MCF 10A (cell line): ENCODE measurements at regions not wholly inside any gene's neighbourhood (a gene's known extent, or its start where the extent isn't known, plus 50 kb on each side); places are given as distances from the start of the nearest gene placed in this dataset.

Experiments used
- BruUV-seq: library from RNA; stranded (reverse); fragments of 400-500 nt; replicated peaks from 2 replicates; lab custom pipeline; 2021; lab: Mats Ljungman, UMichigan
- CTCF ChIA-PET: fragments of 300-600 bp; sonication (Branson Sonifier 250); formaldehyde crosslinking; extraction: SDS; loops from one replicate; lab custom pipeline; 2021; ENCODE audit warnings: antibody characterized with exemption, inconsistent platforms; lab: Yijun Ruan, JAX
- POLR2A ChIA-PET: fragments of 300-600, 350-650 bp; sonication (Branson Sonifier 250); formaldehyde crosslinking; extraction: SDS; loops from one replicate; lab custom pipeline; 2020; ENCODE audit warnings: antibody characterized with exemption, inconsistent platforms; lab: Yijun Ruan, JAX
- DNase-seq: peaks from one replicate; pipeline ENCODE4 v3.0.0-alpha.2; 2018; ENCODE audit not compliant: unreplicated experiment
- H3K27ac Mint-ChIP-seq: one replicate; pipeline ENCODE4 v1.8.0; 2022; ENCODE audit warnings: mild to moderate bottlenecking, low read depth, mixed read lengths; ENCODE audit not compliant: unreplicated experiment
- H3K27me3 Mint-ChIP-seq: one replicate; pipeline ENCODE4 v1.8.0; 2022; ENCODE audit warnings: mixed read lengths; ENCODE audit not compliant: insufficient read depth, unreplicated experiment
- H3K36me3 Mint-ChIP-seq: one replicate; pipeline ENCODE4 v1.8.0; 2022; ENCODE audit warnings: mild to moderate bottlenecking, moderate library complexity, mixed read lengths; ENCODE audit not compliant: insufficient read depth, unreplicated experiment
- H3K4me1 Mint-ChIP-seq: one replicate; pipeline ENCODE4 v1.8.0; 2022; ENCODE audit warnings: mixed read lengths; ENCODE audit not compliant: insufficient read depth, unreplicated experiment
- H3K4me3 Mint-ChIP-seq: one replicate; pipeline ENCODE4 v1.8.0; 2022; ENCODE audit warnings: mild to moderate bottlenecking, moderate library complexity, mixed read lengths; ENCODE audit not compliant: unreplicated experiment
- H3K9me3 Mint-ChIP-seq: one replicate; pipeline ENCODE4 v1.8.0; 2022; ENCODE audit warnings: mixed read lengths; ENCODE audit not compliant: unreplicated experiment
- CTCF ChIP-seq: fragments of 200-600 bp; IDR thresholded peaks from one replicate; pipeline ENCODE4 v1.8.0; 2022; ENCODE audit warnings: antibody characterized with exemption, mild to moderate bottlenecking; ENCODE audit not compliant: unreplicated experiment
- intact Hi-C: fragments of 100-400 bp; cut with micrococcal nuclease; formaldehyde crosslinking; loops from 2 replicates; pipeline ENCODE4 v1.14.1; 2022

- Mint-ChIP-seq H3K9me3 (peaks cover 21% of the 10 kb centered on the region), H3K27ac (no peak overlapping the region), H3K36me3 (no peaks in the 10 kb centered on the region), H3K27me3 (no peaks in the 10 kb centered on the region), H3K4me3 (no peak overlapping the region), H3K4me1 (no peaks in the 10 kb centered on the region)
- ChIA-PET POLR2A (no interaction called here), CTCF (interaction anchor here (0.9 to 1.2 kb wide), 2 partner anchors 855 to 1146 kb away, joined by 4 to 5 read pairs; no protein-coding TSS in a partner anchor)
- no peak for TF ChIP-seq CTCF
- no TSS peak for BruUV-seq
- intact Hi-C loops, result no loop called here
- DNase-seq, result no peak
These were observed 209.9 kb upstream of the ZFP64 start for GRCh38 chr20:52401431-52401830.

- Mint-ChIP-seq H3K4me1 (no peaks in the 10 kb centered on the region), H3K27me3 (peaks cover 6% of the 10 kb centered on the region), H3K36me3 (no peaks in the 10 kb centered on the region), H3K27ac (no peak overlapping the region), H3K9me3 (peaks cover 17% of the 10 kb centered on the region), H3K4me3 (no peak overlapping the region)
- no peak for DNase-seq
- TF ChIP-seq CTCF, result no peak
- no TSS peak for BruUV-seq
- intact Hi-C loops, result no loop called here
- ChIA-PET POLR2A (no interaction called here), CTCF (no interaction called here)
These were observed 207.8 kb upstream of the ZFP64 start for GRCh38 chr20:52399352-52399751.

GRCh38 chr20:52389606-52390005 lies 198.0 kb upstream of the ZFP64 start:
- Mint-ChIP-seq H3K4me3 (no peak overlapping the region), H3K4me1 (no peaks in the 10 kb centered on the region), H3K27me3 (peaks cover 27% of the 10 kb centered on the region), H3K9me3 (no peaks in the 10 kb centered on the region), H3K27ac (no peak overlapping the region), H3K36me3 (no peaks in the 10 kb centered on the region)
- CTCF ChIA-PET, result interaction anchor here (0.6 to 0.7 kb wide), 2 partner anchors 128 to 273 kb away, joined by 3 read pairs; no protein-coding TSS in a partner anchor
- POLR2A ChIA-PET, result interaction anchor here (0.6 kb wide), 1 partner anchor 263 kb away, joined by 3 read pairs; no protein-coding TSS in a partner anchor
- no TSS peak for BruUV-seq
- DNase-seq, result no peak
- no peak for TF ChIP-seq CTCF
- intact Hi-C loops, result no loop called here

DNA sequence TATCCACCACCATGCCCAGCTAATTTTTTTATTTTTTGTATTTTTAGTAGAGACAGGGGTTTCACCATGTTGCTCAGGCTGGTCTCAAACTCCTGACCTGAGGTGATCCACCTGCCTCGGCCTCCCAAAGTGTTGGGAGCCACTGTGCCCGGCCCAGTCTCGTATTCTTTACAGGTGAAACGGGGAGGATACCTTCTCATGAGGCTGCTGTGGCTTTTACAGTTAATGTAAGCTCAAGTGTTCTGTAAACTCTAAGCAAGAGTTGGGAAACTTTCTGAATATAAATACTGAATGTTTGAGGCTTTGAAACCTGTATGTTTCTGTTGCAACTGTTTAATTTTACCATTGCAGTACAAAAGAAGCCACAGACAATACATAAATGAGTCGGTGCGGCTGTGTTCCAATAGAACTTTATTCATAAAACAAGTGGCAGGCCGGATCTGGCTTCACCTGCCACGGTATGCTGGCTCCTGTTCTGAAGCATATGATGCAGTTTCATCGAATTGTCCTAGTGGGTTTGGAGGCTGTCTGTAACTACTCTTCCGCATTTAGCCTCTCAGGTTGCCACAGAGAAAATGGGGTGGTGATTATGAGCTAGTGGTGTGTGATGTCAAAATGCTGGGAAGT lies 192.5 kb upstream of the ZFP64 start:
- H3K4me3 Mint-ChIP-seq, result no peak overlapping the region

More for the DNA sequence above, 192.5 kb upstream of the ZFP64 start:
- H3K27me3 Mint-ChIP-seq, result peaks cover 38% of the 10 kb centered on the region
- no peaks in the 10 kb centered on the region for H3K4me1 Mint-ChIP-seq
- intact Hi-C loops, result no loop called here
- DNase-seq, result no peak
- H3K27ac Mint-ChIP-seq, result no peak overlapping the region
- TF ChIP-seq CTCF, result no peak
- no TSS peak for BruUV-seq
- ChIA-PET CTCF (interaction anchor here (0.7 to 5.5 kb wide), 5 partner anchors 15 to 1164 kb away, joined by 3 to 36 read pairs (median 3); no protein-coding TSS in a partner anchor), POLR2A (no interaction called here)
- no peaks in the 10 kb centered on the region for H3K36me3 Mint-ChIP-seq
- H3K9me3 Mint-ChIP-seq, result no peaks in the 10 kb centered on the region
